ENCODE measurements at regions not wholly inside any gene's neighbourhood (a gene's known extent, or its start where the extent isn't known, plus 50 kb on each side); places are given as distances from the start of the nearest gene placed in this dataset.

- no peak for TF ChIP-seq ZC3H10 (CRISPR knock-in tag; IDR thresholded peaks at IDR 0.05)
- TF ChIP-seq, protein P1, sequence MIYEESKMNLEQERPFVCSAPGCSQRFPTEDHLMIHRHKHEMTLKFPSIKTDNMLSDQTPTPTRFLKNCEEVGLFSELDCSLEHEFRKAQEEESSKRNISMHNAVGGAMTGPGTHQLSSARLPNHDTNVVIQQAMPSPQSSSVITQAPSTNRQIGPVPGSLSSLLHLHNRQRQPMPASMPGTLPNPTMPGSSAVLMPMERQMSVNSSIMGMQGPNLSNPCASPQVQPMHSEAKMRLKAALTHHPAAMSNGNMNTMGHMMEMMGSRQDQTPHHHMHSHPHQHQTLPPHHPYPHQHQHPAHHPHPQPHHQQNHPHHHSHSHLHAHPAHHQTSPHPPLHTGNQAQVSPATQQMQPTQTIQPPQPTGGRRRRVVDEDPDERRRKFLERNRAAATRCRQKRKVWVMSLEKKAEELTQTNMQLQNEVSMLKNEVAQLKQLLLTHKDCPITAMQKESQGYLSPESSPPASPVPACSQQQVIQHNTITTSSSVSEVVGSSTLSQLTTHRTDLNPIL (CRISPR knock-in tag; IDR thresholded peaks at IDR 0.05; ENCODE audit: low read depth), result no peak
- no peak for TF ChIP-seq PATZ1 (CRISPR knock-in tag; IDR thresholded peaks at IDR 0.05; ENCODE audit: borderline replicate concordance)
- TF ChIP-seq ZFP30 (CRISPR knock-in tag; IDR thresholded peaks at IDR 0.05), result no peak
- no peak for TF ChIP-seq TCF4 (CRISPR knock-in tag; IDR thresholded peaks at IDR 0.05; ENCODE audit: borderline replicate concordance)
These were observed 204.1 kb upstream of the MEF2C start for GRCh38 chr5:89087128-89087527.
